ENCODE measurements at regions not wholly inside any gene's neighbourhood (a gene's known extent, or its start where the extent isn't known, plus 50 kb on each side); places are given as distances from the start of the nearest gene placed in this dataset.

DNA sequence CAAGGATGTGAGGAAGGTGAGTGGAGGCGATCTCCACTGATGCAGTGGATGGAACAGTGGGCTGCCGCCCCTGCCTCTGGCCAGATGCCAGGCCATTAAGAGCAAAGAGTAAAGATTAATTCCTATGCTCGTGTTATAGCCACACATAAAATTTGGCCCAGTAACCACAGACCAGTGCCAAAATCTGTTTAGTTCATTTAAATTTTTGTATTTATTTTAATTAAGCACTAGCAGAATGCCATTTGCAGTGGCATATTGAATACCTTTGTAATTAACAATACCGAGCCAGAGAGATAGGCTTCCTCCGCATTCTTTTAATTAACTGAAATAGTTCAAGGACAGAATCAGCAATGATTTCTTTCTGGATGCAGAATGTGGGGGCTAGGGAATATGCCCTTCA, 179.8 kb downstream of the MED10 start:
- Histone ChIP-seq H4K20me1 (replicated peaks; ENCODE audit: control insufficient read depth, extremely low read depth, insufficient read depth, low read length) (no peaks in the 10 kb centered on the region), H3K4me1 (ENCODE audit: control insufficient read depth, extremely low read depth, insufficient read depth, low read length) (no peaks in the 10 kb centered on the region), H3K4me3 (replicated peaks in 1 of 3; ENCODE audit: insufficient read depth in 1 of 3, low read depth in 1 of 3, low read length in 3 of 3) (no peak overlapping the region), H3K36me3 (ENCODE audit: control insufficient read depth in 2 of 2, extremely low read depth in 1 of 2, insufficient read depth in 2 of 2, low read length in 2 of 2) (no peaks in the 10 kb centered on the region), H3K4me2 (ENCODE audit: insufficient read depth, low read length) (no peak overlapping the region), H3K9ac (replicated peaks; ENCODE audit: extremely low read depth, insufficient read depth, low read length) (no peak overlapping the region), H3K27ac (ENCODE audit: insufficient read depth, low read depth, low read length) (no peak overlapping the region), H2AFZ (ENCODE audit: low read depth, low read length) (no peak overlapping the region), H3K9me1 (replicated peaks; ENCODE audit: control insufficient read depth, extremely low read depth, insufficient read depth, low read length) (no peaks in the 10 kb centered on the region), H3K79me2 (ENCODE audit: control insufficient read depth, insufficient read depth, low read length) (no peaks in the 10 kb centered on the region), H3K27me3 (ENCODE audit: control insufficient read depth in 2 of 2, insufficient read depth in 2 of 2, low read length in 2 of 2) (no peaks in the 10 kb centered on the region), H3K9me3 (replicated peaks; ENCODE audit: control insufficient read depth, insufficient read depth, low read length) (no peaks in the 10 kb centered on the region)
- no TSS peak for BruUV-seq (replicated peaks)
- TF ChIP-seq GATA2 (IDR thresholded peaks at IDR 0.05; ENCODE audit: insufficient read depth, insufficient read length, low read depth, low read length) (no peak), JUN (IDR thresholded peaks at IDR 0.05; ENCODE audit: borderline replicate concordance, insufficient read depth, insufficient read length, low read depth) (no peak), MYC (IDR thresholded peaks at IDR 0.05; ENCODE audit: low read depth, low read length) (no peak), FOS (IDR thresholded peaks at IDR 0.05; ENCODE audit: borderline replicate concordance, insufficient read depth, low read length) (no peak), POLR2A (IDR thresholded peaks at IDR 0.05; ENCODE audit: low read depth, low read length) (no peak), EZH2 (IDR thresholded peaks at IDR 0.05; ENCODE audit: borderline replicate concordance, low read depth, low read length, severe bottlenecking) (no peak), POLR2AphosphoS5 (IDR thresholded peaks at IDR 0.05; ENCODE audit: insufficient read depth, low read depth, low read length) (no peak)
- TF ChIP-seq, protein P1, sequence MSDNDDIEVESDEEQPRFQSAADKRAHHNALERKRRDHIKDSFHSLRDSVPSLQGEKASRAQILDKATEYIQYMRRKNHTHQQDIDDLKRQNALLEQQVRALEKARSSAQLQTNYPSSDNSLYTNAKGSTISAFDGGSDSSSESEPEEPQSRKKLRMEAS (IDR thresholded peaks at IDR 0.05; ENCODE audit: insufficient read depth, insufficient read length), result no peak
- TF ChIP-seq, protein P2, sequence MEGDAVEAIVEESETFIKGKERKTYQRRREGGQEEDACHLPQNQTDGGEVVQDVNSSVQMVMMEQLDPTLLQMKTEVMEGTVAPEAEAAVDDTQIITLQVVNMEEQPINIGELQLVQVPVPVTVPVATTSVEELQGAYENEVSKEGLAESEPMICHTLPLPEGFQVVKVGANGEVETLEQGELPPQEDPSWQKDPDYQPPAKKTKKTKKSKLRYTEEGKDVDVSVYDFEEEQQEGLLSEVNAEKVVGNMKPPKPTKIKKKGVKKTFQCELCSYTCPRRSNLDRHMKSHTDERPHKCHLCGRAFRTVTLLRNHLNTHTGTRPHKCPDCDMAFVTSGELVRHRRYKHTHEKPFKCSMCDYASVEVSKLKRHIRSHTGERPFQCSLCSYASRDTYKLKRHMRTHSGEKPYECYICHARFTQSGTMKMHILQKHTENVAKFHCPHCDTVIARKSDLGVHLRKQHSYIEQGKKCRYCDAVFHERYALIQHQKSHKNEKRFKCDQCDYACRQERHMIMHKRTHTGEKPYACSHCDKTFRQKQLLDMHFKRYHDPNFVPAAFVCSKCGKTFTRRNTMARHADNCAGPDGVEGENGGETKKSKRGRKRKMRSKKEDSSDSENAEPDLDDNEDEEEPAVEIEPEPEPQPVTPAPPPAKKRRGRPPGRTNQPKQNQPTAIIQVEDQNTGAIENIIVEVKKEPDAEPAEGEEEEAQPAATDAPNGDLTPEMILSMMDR (IDR thresholded peaks at IDR 0.05; ENCODE audit: extremely low read depth in 1 of 2, insufficient read depth in 1 of 2, low read depth in 1 of 2, low read length in 2 of 2), result no peak
- POLR2A ChIA-PET, result no interaction called here
- dilution Hi-C loops (cut with MboI; ENCODE audit: extremely low pct_ligation_motif_present, low sequenced_read_pairs) (no loop called here), intact Hi-C loops (cut with micrococcal nuclease) (no loop called here)
- CTCF ChIA-PET, result no interaction called here
- no peak for DNase-seq (ENCODE audit: low read depth, low spot score)
- no peak for FAIRE-seq
